ENCODE measurements at regions not wholly inside any gene's neighbourhood (a gene's known extent, or its start where the extent isn't known, plus 50 kb on each side); places are given as distances from the start of the nearest gene placed in this dataset.

GRCh38 chr2:147017951-147018645 lies 826.7 kb upstream of the ACVR2A start:
- TF ChIP-seq, protein P1, sequence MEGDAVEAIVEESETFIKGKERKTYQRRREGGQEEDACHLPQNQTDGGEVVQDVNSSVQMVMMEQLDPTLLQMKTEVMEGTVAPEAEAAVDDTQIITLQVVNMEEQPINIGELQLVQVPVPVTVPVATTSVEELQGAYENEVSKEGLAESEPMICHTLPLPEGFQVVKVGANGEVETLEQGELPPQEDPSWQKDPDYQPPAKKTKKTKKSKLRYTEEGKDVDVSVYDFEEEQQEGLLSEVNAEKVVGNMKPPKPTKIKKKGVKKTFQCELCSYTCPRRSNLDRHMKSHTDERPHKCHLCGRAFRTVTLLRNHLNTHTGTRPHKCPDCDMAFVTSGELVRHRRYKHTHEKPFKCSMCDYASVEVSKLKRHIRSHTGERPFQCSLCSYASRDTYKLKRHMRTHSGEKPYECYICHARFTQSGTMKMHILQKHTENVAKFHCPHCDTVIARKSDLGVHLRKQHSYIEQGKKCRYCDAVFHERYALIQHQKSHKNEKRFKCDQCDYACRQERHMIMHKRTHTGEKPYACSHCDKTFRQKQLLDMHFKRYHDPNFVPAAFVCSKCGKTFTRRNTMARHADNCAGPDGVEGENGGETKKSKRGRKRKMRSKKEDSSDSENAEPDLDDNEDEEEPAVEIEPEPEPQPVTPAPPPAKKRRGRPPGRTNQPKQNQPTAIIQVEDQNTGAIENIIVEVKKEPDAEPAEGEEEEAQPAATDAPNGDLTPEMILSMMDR (IDR thresholded peaks at IDR 0.05; ENCODE audit: borderline replicate concordance, extremely low read depth, insufficient read depth), result no peak
- no peaks in the 10 kb centered on the region for H3K4me1 ChIP-seq (ENCODE audit: control insufficient read depth in 2 of 3, insufficient read depth in 2 of 3, low read depth in 1 of 3, low read length in 3 of 3)
- no peak overlapping the region for H3K27ac ChIP-seq (ENCODE audit: low read depth in 2 of 2, low read length in 2 of 2)
- H3K27me3 ChIP-seq (ENCODE audit: control insufficient read depth, insufficient read depth, low read length), result no peaks in the 10 kb centered on the region
- H3K9me3 ChIP-seq (ENCODE audit: control insufficient read depth in 2 of 3, insufficient read depth in 1 of 3, low read length in 3 of 3), result peaks cover 0 to 4% (median 0%) of the 10 kb centered on the region in 3 donors
- H3K4me3 ChIP-seq (ENCODE audit: low read length in 3 of 3), result no peak overlapping the region
- H3K36me3 ChIP-seq (ENCODE audit: control insufficient read depth in 2 of 3, insufficient read depth in 3 of 3, low read length in 3 of 3), result no peaks in the 10 kb centered on the region
- no peak overlapping the region for H3K9ac ChIP-seq (ENCODE audit: low read length in 3 of 3)
- intact Hi-C loops (cut with DNase I), result no loop called here
- no peak for FAIRE-seq
- DNase-seq, result no peak

GRCh38 chr2:147016181-147016580 lies 828.6 kb upstream of the ACVR2A start:
- Histone ChIP-seq H3K9ac (ENCODE audit: low read length in 3 of 3) (no peak overlapping the region), H3K36me3 (ENCODE audit: control insufficient read depth in 2 of 3, insufficient read depth in 3 of 3, low read length in 3 of 3) (no peaks in the 10 kb centered on the region), H3K27me3 (ENCODE audit: control insufficient read depth, insufficient read depth, low read length) (no peaks in the 10 kb centered on the region), H3K4me3 (ENCODE audit: low read length in 3 of 3) (no peak overlapping the region), H3K9me3 (ENCODE audit: control insufficient read depth in 2 of 3, insufficient read depth in 1 of 3, low read length in 3 of 3) (no peaks in the 10 kb centered on the region), H3K27ac (ENCODE audit: low read depth in 2 of 2, low read length in 2 of 2) (no peak overlapping the region), H3K4me1 (ENCODE audit: control insufficient read depth in 2 of 3, insufficient read depth in 2 of 3, low read depth in 1 of 3, low read length in 3 of 3) (no peaks in the 10 kb centered on the region)
- DNase-seq (no peak), FAIRE-seq (no peak)
- intact Hi-C loops (cut with DNase I), result no loop called here
- TF ChIP-seq, protein P1 (IDR thresholded peaks at IDR 0.05; ENCODE audit: borderline replicate concordance, extremely low read depth, insufficient read depth), result no peak

- H3K4me3 ChIP-seq (ENCODE audit: low read length in 3 of 3), result no peak overlapping the region
- no peak for FAIRE-seq
- intact Hi-C loops (cut with DNase I), result no loop called here
Observed at GRCh38 chr2:147015591-147015990, 829.2 kb upstream of the ACVR2A start.

More at GRCh38 chr2:147015591-147015990, 829.2 kb upstream of the ACVR2A start:
- TF ChIP-seq, protein P1 (IDR thresholded peaks at IDR 0.05; ENCODE audit: borderline replicate concordance, extremely low read depth, insufficient read depth), result no peak
- no peak overlapping the region for H3K9ac ChIP-seq (ENCODE audit: low read length in 3 of 3)
- H3K36me3 ChIP-seq (ENCODE audit: control insufficient read depth in 2 of 3, insufficient read depth in 3 of 3, low read length in 3 of 3), result no peaks in the 10 kb centered on the region
- H3K4me1 ChIP-seq (ENCODE audit: control insufficient read depth in 2 of 3, insufficient read depth in 2 of 3, low read depth in 1 of 3, low read length in 3 of 3), result no peaks in the 10 kb centered on the region
- no peak overlapping the region for H3K27ac ChIP-seq (ENCODE audit: low read depth in 2 of 2, low read length in 2 of 2)
- DNase-seq, result no peak
- no peaks in the 10 kb centered on the region for H3K27me3 ChIP-seq (ENCODE audit: control insufficient read depth, insufficient read depth, low read length)
- no peaks in the 10 kb centered on the region for H3K9me3 ChIP-seq (ENCODE audit: control insufficient read depth in 2 of 3, insufficient read depth in 1 of 3, low read length in 3 of 3)

All from kidney (tissue), 13 donors.